ENCODE measurements at regions not wholly inside any gene's neighbourhood (a gene's known extent, or its start where the extent isn't known, plus 50 kb on each side); places are given as distances from the start of the nearest gene placed in this dataset.
"Not testable (repeated sequence)": the region's sequence is repeated elsewhere in the genome, so short reads cannot be mapped to it uniquely, and the experiment has no call there.

DNA sequence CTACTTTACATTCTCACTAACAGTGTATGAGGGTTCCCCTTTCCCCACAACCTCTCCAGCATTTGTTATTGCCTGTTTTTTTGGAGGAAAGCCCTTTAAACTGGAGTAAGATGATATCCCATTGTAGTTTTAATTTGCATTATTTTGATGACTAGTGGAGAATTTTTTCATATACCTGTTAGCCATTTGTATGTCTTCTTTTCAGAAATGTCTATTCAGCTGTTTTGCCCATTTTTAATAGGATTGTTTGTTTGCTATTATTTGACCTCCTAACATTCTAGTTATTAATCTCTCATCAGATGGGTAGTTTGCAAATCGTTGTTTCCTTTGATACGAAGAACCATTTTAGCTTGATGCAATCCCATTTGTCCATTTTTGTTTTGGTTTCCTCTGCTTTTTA, 165.0 kb downstream of the GLUL start:
- H3K27me3 Mint-ChIP-seq (ENCODE audit: low read depth): no peaks in the 10 kb centered on the region
- TF ChIP-seq, protein P1, sequence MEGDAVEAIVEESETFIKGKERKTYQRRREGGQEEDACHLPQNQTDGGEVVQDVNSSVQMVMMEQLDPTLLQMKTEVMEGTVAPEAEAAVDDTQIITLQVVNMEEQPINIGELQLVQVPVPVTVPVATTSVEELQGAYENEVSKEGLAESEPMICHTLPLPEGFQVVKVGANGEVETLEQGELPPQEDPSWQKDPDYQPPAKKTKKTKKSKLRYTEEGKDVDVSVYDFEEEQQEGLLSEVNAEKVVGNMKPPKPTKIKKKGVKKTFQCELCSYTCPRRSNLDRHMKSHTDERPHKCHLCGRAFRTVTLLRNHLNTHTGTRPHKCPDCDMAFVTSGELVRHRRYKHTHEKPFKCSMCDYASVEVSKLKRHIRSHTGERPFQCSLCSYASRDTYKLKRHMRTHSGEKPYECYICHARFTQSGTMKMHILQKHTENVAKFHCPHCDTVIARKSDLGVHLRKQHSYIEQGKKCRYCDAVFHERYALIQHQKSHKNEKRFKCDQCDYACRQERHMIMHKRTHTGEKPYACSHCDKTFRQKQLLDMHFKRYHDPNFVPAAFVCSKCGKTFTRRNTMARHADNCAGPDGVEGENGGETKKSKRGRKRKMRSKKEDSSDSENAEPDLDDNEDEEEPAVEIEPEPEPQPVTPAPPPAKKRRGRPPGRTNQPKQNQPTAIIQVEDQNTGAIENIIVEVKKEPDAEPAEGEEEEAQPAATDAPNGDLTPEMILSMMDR (conservative IDR thresholded peaks at IDR 0.05): no peak
- DNase-seq (ENCODE audit: low read depth, low spot score): no peak
- peaks cover 13% of the 10 kb centered on the region for H3K36me3 Mint-ChIP-seq (ENCODE audit: low read depth)
- H3K4me3 Mint-ChIP-seq: no peak overlapping the region
- peaks cover 16% of the 10 kb centered on the region for H3K9me3 Mint-ChIP-seq
- no peak overlapping the region for H3K27ac Mint-ChIP-seq (ENCODE audit: unreplicated experiment)
- peaks cover 11% of the 10 kb centered on the region for H3K4me1 Mint-ChIP-seq

DNA sequence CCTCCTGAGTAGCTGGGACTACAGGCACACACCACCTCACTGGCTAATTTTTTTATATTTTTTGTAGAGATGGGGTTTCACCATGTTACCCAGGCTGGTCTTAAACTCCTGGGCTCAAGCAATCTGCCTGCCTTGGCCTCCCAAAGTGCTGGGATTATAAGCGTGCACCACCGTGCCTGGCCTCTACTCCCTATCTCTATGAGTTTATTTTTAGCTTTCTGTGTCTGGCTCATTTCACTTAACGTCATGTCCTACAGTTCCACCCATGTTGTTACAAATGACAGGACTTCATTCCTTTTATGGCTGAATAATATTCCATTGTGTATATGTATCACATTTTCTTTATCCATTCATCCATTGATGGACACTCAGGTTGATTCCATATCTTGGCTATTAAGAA, 164.2 kb upstream of the ZNF648 start:
- H3K27me3 Mint-ChIP-seq (ENCODE audit: low read depth); DNase-seq (ENCODE audit: low read depth, low spot score); H3K4me3 Mint-ChIP-seq; H3K27ac Mint-ChIP-seq (ENCODE audit: unreplicated experiment): not testable (repeated sequence)
- Mint-ChIP-seq H3K9me3 (peaks cover 20% of the 10 kb centered on the region), H3K4me1 (peaks cover 11% of the 10 kb centered on the region), H3K36me3 (ENCODE audit: low read depth) (peaks cover 13% of the 10 kb centered on the region)

DNA sequence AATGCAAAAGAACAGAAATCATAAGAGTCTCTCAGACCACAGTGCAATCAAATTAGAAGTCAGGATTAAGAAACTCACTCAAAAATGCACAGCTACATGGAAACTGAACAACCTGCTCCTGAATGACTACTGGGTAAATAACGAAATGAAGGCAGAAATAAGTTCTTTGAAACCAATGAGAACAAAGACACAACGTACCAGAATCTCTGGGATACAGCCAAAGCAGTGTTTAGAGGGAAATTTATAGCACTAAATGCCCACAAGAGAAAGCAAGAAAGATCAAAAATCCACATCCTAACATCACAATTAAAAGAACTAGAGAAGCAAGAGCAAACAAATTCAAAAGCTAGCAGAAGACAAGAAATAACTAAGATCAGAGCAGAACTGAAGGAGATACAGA, 160.5 kb upstream of the ZNF648 start:
- peaks cover 27% of the 10 kb centered on the region for H3K9me3 Mint-ChIP-seq
- not testable (repeated sequence) for H3K4me1 Mint-ChIP-seq; H3K27ac Mint-ChIP-seq (ENCODE audit: unreplicated experiment); H3K27me3 Mint-ChIP-seq (ENCODE audit: low read depth); DNase-seq (ENCODE audit: low read depth, low spot score); H3K4me3 Mint-ChIP-seq
- H3K36me3 Mint-ChIP-seq (ENCODE audit: low read depth): peaks cover 17% of the 10 kb centered on the region

DNA sequence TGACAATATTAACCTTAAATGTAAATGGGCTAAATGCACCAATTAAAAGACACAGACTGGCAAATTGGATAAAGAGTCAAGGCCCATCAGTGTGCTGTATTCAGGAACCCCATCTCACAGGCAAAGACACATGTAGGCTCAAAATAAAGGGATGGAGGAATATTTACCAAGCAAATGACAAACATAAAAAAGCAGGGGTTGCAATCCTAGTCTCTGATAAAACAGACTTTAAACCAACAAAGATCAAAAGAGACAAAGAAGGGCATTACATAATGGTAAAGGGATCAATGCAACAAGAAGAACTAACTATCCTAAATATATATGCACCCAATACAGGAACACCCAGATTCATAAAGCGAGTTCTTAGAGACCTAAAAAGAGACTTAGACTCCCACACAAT, 159.9 kb upstream of the ZNF648 start:
- not testable (repeated sequence) for DNase-seq (ENCODE audit: low read depth, low spot score); H3K27me3 Mint-ChIP-seq (ENCODE audit: low read depth); H3K4me1 Mint-ChIP-seq; H3K27ac Mint-ChIP-seq (ENCODE audit: unreplicated experiment); H3K4me3 Mint-ChIP-seq
- Mint-ChIP-seq H3K36me3 (ENCODE audit: low read depth) (peaks cover 14% of the 10 kb centered on the region), H3K9me3 (peaks cover 24% of the 10 kb centered on the region)

DNA sequence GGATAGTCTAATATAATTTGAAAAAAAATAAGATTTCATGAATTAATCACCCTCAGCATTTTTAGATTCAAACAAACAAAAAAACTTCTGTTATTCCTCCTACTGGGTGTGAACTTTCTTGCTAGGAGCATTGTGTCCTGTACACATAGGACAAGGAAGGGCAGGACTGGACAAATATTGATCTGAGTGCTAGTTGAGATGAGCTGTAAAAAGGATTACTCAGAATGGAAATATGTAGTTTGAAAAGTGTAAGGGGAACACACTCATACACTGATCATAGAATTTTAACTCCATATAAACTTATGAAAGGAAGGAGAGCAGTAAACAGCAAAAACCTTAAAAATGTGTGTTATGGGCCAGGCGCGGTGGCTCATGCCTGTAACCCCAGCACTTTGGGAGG, 156.5 kb upstream of the ZNF648 start:
- peaks cover 15% of the 10 kb centered on the region for H3K9me3 Mint-ChIP-seq
- no peak overlapping the region for H3K27ac Mint-ChIP-seq (ENCODE audit: unreplicated experiment)
- H3K4me1 Mint-ChIP-seq: no peaks in the 10 kb centered on the region
- TF ChIP-seq, protein P1 (conservative IDR thresholded peaks at IDR 0.05): no peak
- no peak overlapping the region for H3K4me3 Mint-ChIP-seq
- no peak for DNase-seq (ENCODE audit: low read depth, low spot score)
- peaks cover 9% of the 10 kb centered on the region for H3K36me3 Mint-ChIP-seq (ENCODE audit: low read depth)
- H3K27me3 Mint-ChIP-seq (ENCODE audit: low read depth): no peaks in the 10 kb centered on the region

DNA sequence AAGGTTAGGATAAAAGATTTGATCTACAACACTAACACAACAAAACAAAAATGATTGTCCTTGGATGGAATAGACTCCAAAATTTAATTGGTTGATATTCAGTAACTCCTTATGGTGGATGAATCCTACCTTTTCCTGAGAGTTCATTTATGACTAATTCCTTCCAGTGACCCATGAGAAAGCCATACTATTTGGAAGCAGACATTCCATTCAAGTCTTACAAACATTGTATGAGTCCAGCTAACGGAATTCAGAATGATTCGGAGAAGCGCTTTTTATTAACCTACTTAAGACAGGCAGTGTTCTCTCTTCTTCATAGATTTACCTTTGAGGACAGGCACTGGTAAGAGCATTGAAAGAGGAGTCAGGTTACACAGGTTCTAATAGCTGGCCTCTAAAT, 155.6 kb upstream of the ZNF648 start:
- H3K4me3 Mint-ChIP-seq: no peak overlapping the region
- no peak for DNase-seq (ENCODE audit: low read depth, low spot score)
- H3K27me3 Mint-ChIP-seq (ENCODE audit: low read depth): no peaks in the 10 kb centered on the region
- peaks cover 7% of the 10 kb centered on the region for H3K36me3 Mint-ChIP-seq (ENCODE audit: low read depth)
- peaks cover 15% of the 10 kb centered on the region for H3K9me3 Mint-ChIP-seq
- TF ChIP-seq, protein P1 (conservative IDR thresholded peaks at IDR 0.05): no peak
- no peak overlapping the region for H3K27ac Mint-ChIP-seq (ENCODE audit: unreplicated experiment)
- H3K4me1 Mint-ChIP-seq: no peaks in the 10 kb centered on the region

DNA sequence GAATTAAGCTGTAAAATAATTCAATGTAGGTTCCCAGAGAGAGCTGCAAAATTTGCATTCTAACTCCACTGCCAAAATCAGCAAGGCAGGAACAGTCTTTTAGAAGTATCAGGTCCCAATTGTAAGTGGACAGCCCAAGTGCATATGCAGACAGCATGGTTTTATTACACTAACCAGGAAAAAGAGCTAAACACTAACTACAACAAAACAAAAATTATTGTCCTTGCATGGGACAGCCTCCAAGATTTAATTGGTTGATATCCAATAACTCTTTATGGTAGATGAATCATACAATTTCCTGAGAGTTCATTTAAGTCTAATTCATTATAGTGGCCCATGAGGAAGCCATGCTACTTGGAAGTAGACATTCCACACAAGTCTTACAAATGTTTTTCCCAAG, 154.3 kb upstream of the ZNF648 start:
- DNase-seq (ENCODE audit: low read depth, low spot score): no peak
- no peak overlapping the region for H3K4me3 Mint-ChIP-seq
- H3K27ac Mint-ChIP-seq (ENCODE audit: unreplicated experiment): no peak overlapping the region
- peaks cover 3% of the 10 kb centered on the region for H3K36me3 Mint-ChIP-seq (ENCODE audit: low read depth)
- TF ChIP-seq, protein P1 (conservative IDR thresholded peaks at IDR 0.05): no peak
- H3K9me3 Mint-ChIP-seq: peaks cover 8% of the 10 kb centered on the region
- H3K4me1 Mint-ChIP-seq: no peaks in the 10 kb centered on the region
- H3K27me3 Mint-ChIP-seq (ENCODE audit: low read depth): no peaks in the 10 kb centered on the region

Measured in neural crest cell (in vitro differentiated cells).